Stomach (tissue), 4 donors: ENCODE measurements at regions not wholly inside any gene's neighbourhood (a gene's known extent, or its start where the extent isn't known, plus 50 kb on each side); places are given as distances from the start of the nearest gene placed in this dataset.

Source experiments
- EP300 ChIP-seq: sonication (generic); formaldehyde crosslinking; IDR thresholded peaks from one replicate; pipeline ENCODE4 v1.6.1; 2017; ENCODE audit warnings: antibody characterized with exemption
- POLR2A ChIP-seq, 4 donors: fragments of 450-650 bp; IDR thresholded peaks; one replicate each; pipeline ENCODE4 v1.6.1; 2016; ENCODE audit warnings: antibody characterized with exemption in 4 of 4, control low read depth in 2 of 4, mild to moderate bottlenecking in 1 of 4, moderate library complexity in 1 of 4

DNA sequence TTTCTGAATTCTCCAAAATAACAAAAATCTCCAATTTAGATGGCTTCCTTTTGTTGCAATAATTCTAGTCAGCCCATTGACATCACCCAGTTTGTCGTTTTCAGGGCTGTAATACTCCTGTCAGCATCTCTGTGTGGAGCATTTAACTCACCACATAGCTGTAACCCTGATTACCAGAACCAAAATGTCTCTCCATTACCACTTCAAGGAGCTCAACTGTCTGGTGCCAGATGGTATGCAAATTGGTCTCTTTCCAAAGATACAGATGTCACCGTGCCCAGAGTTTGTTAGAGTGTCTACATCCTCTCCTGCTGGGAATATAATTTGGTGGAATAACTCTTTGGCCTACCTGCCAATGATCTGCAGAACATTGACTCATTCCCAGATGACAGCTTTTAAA lies 350.3 kb upstream of the POT1 start:
- TF ChIP-seq EP300 (no peak), POLR2A (IDR thresholded peaks at IDR 0.05) (no peak)
